Loucy (cell line): ENCODE measurements at regions not wholly inside any gene's neighbourhood (a gene's known extent, or its start where the extent isn't known, plus 50 kb on each side); places are given as distances from the start of the nearest gene placed in this dataset.

Source experiments
- EZH2phosphoT487 ChIP-seq: fragments of 200-600 bp; IDR thresholded peaks from 2 replicates; pipeline ENCODE4 v1.6.1; 2018; ENCODE audit warnings: antibody characterized with exemption, mild to moderate bottlenecking, moderate library complexity, borderline replicate concordance
- TF ChIP-seq, protein P1 (sequence below): fragments of 200-600 bp; sonication (generic); conservative IDR thresholded peaks from 2 replicates; pipeline ENCODE4 v1.5.1; 2014; ENCODE audit warnings: mild to moderate bottlenecking, antibody characterized with exemption, low read length

DNA sequence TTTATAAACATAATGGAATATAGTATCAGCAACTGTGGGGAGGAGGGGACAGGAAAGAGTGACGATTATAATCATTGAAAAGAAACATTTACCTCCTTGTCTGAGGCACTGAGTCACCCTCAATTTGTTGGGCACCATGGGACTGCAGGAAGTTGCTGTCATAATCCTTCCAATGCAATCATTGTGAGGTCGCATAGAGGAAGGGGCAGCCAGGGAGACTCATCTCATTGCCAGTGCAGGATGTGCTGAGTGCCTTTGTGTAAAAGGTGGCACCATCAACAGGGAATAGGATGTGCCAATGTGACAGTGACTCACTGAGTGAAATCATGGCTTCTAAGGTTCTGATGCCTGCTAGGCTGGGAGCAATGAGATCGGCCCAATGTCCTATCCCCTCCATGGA is 300.4 kb upstream of the ADAMTS9 start:
- TF ChIP-seq, protein P1, sequence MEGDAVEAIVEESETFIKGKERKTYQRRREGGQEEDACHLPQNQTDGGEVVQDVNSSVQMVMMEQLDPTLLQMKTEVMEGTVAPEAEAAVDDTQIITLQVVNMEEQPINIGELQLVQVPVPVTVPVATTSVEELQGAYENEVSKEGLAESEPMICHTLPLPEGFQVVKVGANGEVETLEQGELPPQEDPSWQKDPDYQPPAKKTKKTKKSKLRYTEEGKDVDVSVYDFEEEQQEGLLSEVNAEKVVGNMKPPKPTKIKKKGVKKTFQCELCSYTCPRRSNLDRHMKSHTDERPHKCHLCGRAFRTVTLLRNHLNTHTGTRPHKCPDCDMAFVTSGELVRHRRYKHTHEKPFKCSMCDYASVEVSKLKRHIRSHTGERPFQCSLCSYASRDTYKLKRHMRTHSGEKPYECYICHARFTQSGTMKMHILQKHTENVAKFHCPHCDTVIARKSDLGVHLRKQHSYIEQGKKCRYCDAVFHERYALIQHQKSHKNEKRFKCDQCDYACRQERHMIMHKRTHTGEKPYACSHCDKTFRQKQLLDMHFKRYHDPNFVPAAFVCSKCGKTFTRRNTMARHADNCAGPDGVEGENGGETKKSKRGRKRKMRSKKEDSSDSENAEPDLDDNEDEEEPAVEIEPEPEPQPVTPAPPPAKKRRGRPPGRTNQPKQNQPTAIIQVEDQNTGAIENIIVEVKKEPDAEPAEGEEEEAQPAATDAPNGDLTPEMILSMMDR, result no peak
- no peak for TF ChIP-seq EZH2phosphoT487
